Inferior parietal cortex (tissue), 1 donor: ENCODE measurements at regions not wholly inside any gene's neighbourhood (a gene's known extent, or its start where the extent isn't known, plus 50 kb on each side); places are given as distances from the start of the nearest gene placed in this dataset.

Source experiments
- DNase-seq: peaks from one replicate; pipeline ENCODE4 v3.0.0-alpha.2; 2016; ENCODE audit errors: extremely low spot score

- DNase-seq: no peak
Observed at GRCh38 chr12:59839514-59839913, 243.7 kb downstream of the SLC16A7 start.

DNA sequence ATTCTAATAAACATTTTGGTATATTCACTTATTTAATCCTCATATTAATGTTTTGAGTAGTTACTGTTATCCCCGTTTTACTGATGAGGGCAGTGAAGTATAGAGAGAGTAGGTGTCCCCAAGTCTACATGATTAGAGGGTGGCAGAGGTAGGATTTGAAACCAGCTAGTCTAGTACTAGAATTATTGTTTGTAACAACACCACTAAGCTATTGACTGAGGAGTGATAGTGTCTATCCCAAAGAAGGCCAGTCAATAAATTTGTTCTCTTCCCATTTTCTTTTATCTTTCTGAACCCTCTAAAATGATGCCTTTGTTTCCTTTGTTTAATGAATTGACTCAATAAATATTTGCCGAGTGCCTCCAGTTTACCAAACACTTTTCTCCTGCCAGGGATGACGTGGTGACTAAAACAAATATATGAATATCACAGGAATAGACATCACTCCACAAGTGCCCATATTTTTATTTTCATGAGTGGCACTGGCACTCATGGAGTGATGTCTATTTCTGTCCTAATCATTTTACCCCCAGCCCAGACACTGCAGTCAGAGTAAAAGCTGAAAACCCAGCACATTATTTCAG lies 247.5 kb downstream of the SLC16A7 start:
- no peak for DNase-seq

- DNase-seq: no peak
Observed at GRCh38 chr12:59844750-59845149, 248.9 kb downstream of the SLC16A7 start.

GRCh38 chr12:59845293-59845692 lies 249.5 kb downstream of the SLC16A7 start:
- no peak for DNase-seq

DNA sequence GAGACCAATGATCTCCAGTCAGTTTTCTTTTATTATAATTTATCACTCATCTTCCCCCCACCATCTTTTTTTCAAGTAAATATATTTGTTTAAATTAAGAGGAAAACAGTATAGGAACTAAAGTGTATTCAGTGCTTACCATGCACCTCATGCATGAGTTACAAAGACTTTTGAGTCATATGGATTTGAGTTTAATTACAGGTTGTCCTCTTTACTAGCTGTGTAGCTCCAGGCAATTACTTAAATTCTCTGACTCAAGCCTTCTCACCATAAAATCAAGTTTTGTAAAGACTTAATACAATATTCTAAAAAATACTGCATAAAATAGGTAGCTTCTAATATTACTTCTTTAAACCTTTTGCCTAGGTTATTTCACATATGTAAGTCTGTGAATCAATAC lies 251.3 kb downstream of the SLC16A7 start:
- DNase-seq: no peak

DNA sequence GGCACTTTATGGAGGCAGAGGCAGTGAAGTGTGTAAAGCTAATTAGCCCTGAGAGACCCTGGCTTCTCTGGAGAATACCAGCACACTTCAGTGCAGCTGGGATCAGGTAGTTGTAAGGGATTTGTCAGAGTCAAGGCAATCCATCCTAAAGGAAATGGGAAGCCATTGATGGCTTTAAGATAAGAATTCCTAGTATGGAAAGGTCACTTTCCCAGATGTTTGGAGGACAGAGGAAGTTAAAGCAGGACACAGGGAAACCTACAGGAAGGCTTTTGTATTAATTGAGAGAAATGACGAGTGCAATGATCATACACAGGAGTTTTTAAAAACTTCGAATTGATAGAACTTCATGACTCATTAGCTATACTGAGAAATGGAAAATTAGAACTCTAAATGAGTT lies 254.4 kb downstream of the SLC16A7 start:
- no peak for DNase-seq

DNA sequence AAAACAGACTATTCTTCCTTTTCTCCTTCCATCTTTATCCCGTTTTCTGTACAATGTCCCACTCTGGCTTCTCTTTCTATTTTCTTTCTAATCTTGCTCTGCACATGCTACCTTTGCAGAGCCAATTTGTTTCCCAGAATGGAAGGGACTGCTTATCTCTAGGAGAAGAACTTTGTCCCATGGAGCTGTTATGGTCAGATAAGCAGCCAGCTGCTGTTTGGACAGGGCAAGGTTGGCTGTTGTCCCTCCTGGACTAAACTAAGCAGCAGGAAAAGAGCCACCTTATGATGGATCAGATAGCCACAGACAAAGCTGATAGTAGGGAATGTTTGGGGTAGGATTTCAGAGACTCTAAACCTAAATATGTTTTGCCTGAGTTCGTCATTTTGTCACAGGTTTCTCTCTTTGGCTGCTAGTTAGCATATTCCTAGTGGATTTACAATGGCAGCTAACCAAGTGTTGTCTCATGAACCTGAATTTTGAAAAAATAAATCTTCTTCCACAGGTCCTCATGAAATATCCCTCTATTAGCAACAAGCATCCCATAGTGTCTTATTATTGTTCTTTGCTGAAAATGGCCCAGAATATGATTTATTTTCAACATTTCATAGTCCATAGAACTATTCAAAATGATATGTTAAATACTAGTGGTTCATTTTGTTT lies 262.8 kb downstream of the SLC16A7 start:
- DNase-seq: no peak

DNA sequence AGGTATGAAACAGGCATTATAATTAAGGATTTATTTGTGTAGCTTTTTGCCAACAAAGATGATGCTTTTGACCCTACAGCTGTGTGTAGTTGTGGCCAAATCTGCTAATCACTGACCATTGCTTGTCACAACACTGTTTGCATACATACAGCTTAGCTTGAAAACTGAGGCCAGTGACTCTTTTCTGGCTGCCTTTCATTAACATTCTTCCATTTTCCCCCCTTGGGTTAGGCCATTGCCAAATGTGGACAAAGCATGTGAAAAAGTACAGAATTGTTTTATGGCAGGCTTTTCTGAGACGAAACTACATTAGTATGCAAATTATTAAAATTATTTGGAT lies 263.3 kb downstream of the SLC16A7 start:
- no peak for DNase-seq

GRCh38 chr12:59861635-59862034 lies 265.8 kb downstream of the SLC16A7 start:
- no peak for DNase-seq

GRCh38 chr12:59867055-59867454 lies 271.2 kb downstream of the SLC16A7 start:
- DNase-seq: no peak

GRCh38 chr12:59867689-59868088 lies 271.9 kb downstream of the SLC16A7 start:
- no peak for DNase-seq

DNA sequence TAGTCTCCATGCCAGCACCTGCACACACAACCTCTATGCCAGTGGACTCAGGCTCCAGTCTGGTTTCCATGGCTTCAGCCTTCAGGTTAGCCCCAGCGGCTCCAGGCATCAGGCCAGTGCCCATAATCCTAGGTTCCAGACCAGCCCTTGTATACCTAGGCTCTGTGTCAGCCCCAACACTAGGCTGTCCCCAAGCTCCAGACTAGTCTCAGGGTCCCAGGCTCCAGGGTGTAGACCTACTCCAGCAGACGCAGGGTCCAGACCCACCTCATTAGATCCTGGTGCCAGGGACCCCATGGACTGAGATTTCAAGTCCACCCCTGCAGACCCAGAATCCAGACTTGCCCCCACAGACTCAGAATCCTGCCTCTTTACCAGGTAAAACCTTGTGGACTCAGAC lies 275.9 kb downstream of the SLC16A7 start:
- no peak for DNase-seq

GRCh38 chr12:59873136-59873535 lies 277.3 kb downstream of the SLC16A7 start:
- DNase-seq: no peak

DNA sequence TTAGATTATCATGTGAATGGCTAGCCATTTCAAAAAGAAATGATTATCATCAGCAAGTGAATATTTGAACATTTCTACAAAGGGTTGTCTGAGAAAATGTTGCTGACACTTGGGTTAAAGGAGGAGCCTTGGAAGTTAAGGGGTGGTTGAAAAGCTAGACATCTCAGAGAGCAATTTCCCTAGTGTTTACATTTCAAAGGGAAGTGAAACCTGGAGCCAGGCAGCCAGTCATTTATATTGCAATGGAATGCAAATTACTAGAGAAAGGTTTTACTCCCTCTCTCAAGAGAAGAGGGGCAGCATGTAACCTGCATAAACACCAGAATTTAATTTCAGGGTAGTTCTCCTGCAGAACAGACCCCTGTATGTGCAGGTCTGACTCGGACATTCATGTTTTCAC lies 279.0 kb downstream of the SLC16A7 start:
- DNase-seq: no peak

DNA sequence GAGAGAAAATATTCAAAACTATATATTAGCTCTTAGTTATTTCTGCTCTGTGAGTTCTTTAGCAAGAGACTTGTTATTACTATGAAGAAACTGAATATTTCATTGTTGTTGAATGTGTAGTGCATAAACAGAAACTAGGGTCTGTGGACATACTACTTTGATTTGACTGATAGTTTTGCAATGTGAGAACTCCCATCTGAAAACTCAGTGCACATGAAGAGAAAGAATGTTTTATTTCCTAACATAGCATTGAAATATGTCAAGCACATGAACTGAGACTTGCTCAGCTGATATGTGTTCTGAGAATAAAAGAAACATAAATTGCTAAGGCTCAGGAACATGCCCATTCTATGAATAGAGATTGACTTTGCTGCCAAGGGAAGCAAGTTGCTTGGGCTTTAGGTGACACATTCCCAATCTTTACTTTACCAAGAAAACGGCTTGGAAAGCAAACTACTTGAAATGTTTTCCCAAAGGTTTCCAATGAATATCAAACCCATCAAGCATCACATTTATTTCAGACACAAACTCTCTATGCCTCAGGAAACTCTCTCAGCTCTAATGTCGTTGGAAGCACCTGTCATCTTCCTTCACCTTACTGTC lies 290.4 kb downstream of the SLC16A7 start:
- peak; percentile 43 for DNase-seq

GRCh38 chr12:59887178-59887577 lies 291.3 kb downstream of the SLC16A7 start:
- no peak for DNase-seq

DNA sequence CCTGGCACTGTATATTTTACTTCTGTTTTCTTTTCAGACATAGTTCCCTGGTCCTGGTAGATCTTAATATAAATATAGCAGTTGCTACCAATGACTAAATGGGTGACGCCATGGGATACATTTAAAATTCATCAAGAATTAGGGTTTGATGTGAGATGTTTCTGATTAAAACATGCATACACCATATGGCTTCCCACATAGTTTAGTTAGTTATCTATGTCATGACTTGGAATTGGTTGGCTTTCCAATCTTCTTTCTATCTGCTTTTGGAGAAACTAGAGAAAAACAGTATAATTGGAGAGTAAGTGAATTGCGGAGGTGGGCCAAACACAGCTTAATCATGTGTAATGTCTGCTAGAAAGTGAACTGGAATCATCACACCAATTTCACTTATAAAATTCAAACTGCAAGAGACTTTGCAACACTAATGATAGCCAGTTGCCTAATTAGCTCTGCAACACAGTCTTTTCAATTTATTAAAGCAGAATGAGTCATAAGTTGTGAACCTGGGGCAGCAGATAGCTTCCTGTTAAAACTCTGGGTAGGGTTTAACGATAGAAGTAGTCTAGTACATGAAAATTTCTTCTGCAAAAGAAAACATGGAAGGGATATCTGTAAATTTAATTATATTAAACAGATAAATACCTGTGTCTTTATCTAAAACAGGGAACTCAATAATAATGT lies 295.2 kb downstream of the SLC16A7 start:
- DNase-seq: no peak

DNA sequence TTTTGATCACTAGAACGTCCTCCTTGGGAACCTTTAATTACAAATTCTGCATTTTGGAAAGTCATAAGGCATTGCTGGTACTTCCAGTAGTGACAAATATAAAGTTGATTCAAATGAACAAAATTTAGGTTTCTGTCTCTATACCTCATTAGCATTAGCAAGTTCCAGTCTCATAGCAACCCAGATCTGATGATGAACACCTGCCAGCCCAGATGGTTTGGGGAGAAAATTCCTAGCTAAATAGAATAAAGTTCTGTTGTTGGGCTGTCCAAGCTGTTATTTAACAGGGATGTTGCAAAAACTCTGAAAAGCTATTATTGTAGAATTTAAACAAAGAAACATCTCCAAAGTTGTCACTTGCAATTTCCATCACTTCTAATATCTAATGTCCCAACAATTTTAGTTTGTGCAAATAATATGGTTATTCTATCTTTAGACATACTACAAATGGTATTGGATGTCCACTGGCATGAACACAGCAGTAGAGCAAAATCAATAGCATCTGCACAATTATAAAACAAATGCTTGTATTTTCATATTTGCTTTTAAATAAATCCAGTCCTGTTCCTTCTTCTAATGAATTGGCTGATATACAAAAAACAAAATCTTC lies 299.4 kb downstream of the SLC16A7 start:
- DNase-seq: peak; percentile 65

DNA sequence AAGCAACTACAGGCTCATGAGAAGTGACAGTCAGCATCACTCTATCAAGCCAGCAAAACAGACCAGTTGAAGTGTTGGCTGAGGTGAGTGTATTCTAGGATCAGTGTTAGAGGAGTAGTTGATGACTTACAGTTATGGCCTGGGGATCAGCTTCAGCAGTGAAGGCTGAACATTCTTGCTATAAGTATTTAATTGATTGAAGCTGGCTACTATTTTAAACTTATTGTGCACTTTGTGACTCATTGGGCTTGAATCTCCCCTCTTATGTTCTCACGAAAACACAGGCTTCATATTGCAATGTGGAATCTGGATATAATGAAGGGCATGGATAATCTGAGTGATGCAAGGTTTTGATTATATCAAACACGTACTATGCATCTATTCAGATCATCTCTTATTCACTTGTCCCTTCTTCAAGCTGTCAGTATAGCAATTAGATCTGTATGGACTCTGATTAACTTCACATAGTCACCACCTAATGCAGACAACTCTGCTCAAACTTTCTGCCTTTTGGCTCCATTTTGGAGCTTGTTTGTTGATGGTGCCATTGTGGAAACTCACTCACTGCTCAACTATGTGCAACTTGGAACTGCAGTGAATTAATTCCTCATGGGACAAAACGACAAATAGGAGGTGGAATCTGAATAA lies 309.2 kb downstream of the SLC16A7 start:
- no peak for DNase-seq

GRCh38 chr12:59911516-59911915 lies 315.7 kb downstream of the SLC16A7 start:
- no peak for DNase-seq

GRCh38 chr12:59916988-59917387 lies 321.2 kb downstream of the SLC16A7 start:
- DNase-seq: no peak

GRCh38 chr12:59927032-59927431 lies 331.2 kb downstream of the SLC16A7 start:
- DNase-seq: no peak
